Activated CD4-positive, alpha-beta T cell treated with anti-CD3 and anti-CD28 coated beads for 36 hours (primary cell): ENCODE measurements at regions not wholly inside any gene's neighbourhood (a gene's known extent, or its start where the extent isn't known, plus 50 kb on each side); places are given as distances from the start of the nearest gene placed in this dataset.
A peak's percentile ranks its signal among the peaks of the same experiment; 100 is the strongest.
"Not testable (repeated sequence)": the region's sequence is repeated elsewhere in the genome, so short reads cannot be mapped to it uniquely, and the experiment has no call there.

ENCODE experiments used
- ATAC-seq: fragments of 200-7000 bp; cut with Tn5 transposase; one replicate; pipeline ENCODE4 v1.10.0; 2021; ENCODE audit warnings: mild to moderate bottlenecking, moderate library complexity
- CTCF ChIA-PET: fragments of 350-600 bp; sonication (Branson Sonifier 250); formaldehyde crosslinking; loops from one replicate; lab custom pipeline; 2021; ENCODE audit warnings: antibody characterized with exemption; lab: Charles Lee
- POLR2A ChIA-PET: fragments of 350-600 bp; sonication (Branson Sonifier 250); formaldehyde crosslinking; loops from one replicate; lab custom pipeline; 2021; ENCODE audit warnings: antibody characterized with exemption, inconsistent platforms; lab: Charles Lee
- DNase-seq: peaks from one replicate; pipeline ENCODE4 v3.0.0-alpha.2; 2020
- H3K27ac Mint-ChIP-seq: one replicate; pipeline ENCODE4 v1.8.0; 2021; ENCODE audit warnings: mixed read lengths
- H3K27me3 Mint-ChIP-seq: one replicate; pipeline ENCODE4 v1.8.0; 2021; ENCODE audit warnings: mixed read lengths
- H3K36me3 Mint-ChIP-seq: one replicate; pipeline ENCODE4 v1.8.0; 2021; ENCODE audit warnings: low read depth, mixed read lengths
- H3K4me1 Mint-ChIP-seq: one replicate; pipeline ENCODE4 v1.8.0; 2021; ENCODE audit warnings: mixed read lengths
- H3K4me3 Mint-ChIP-seq: one replicate; pipeline ENCODE4 v1.8.0; 2021; ENCODE audit warnings: mild to moderate bottlenecking, moderate library complexity, mixed read lengths
- H3K9me3 Mint-ChIP-seq: one replicate; pipeline ENCODE4 v1.8.0; 2021; ENCODE audit warnings: low read depth, mixed read lengths
- intact Hi-C, 2 experiments: fragments of 100-400 bp; cut with DNase I in 1 of 2; cut with micrococcal nuclease in 1 of 2; formaldehyde crosslinking; loops; one replicate each; pipeline versions ENCODE4 v1.14.2 to v1.15.1; 2022 to 2024; cut with DNase I, micrococcal nuclease

DNA sequence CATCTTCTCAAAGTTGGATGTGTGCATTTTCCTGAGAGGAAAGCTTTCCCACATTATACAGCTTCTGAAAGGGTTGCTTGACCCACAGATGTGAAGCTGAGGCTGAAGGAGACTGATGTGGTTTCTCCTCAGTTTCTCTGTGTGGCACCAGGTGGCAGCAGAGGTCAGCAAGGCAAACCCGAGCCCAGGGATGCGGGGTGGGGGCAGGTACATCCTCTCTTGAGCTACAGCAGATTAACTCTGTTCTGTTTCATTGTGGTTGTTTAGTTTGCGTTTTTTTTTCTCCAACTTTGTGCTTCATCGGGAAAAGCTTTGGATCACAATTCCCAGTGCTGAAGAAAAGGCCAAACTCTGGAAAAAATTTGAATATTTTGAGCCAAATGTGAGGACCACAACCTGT, 360.2 kb downstream of the OR4F29 start:
- DNase-seq, POLR2A ChIA-PET, H3K27me3 Mint-ChIP-seq, H3K9me3 Mint-ChIP-seq, H3K27ac Mint-ChIP-seq, CTCF ChIA-PET, H3K4me3 Mint-ChIP-seq, H3K36me3 Mint-ChIP-seq, H3K4me1 Mint-ChIP-seq, intact Hi-C loops, ATAC-seq: not testable (repeated sequence)

- H3K36me3 Mint-ChIP-seq, POLR2A ChIA-PET, H3K27ac Mint-ChIP-seq, H3K4me3 Mint-ChIP-seq, DNase-seq, H3K9me3 Mint-ChIP-seq, ATAC-seq, H3K27me3 Mint-ChIP-seq, intact Hi-C loops, CTCF ChIA-PET, H3K4me1 Mint-ChIP-seq: not testable (repeated sequence)
These were observed 363.4 kb downstream of the OR4F29 start for GRCh38 chr1:88110-88509.

- H3K9me3 Mint-ChIP-seq, ATAC-seq, intact Hi-C loops, POLR2A ChIA-PET, CTCF ChIA-PET, H3K4me3 Mint-ChIP-seq, DNase-seq, H3K36me3 Mint-ChIP-seq, H3K27me3 Mint-ChIP-seq, H3K4me1 Mint-ChIP-seq, H3K27ac Mint-ChIP-seq: not testable (repeated sequence)
These were observed 372.3 kb downstream of the OR4F29 start for GRCh38 chr1:79152-79551.

- ATAC-seq, CTCF ChIA-PET, H3K4me1 Mint-ChIP-seq, intact Hi-C loops, H3K36me3 Mint-ChIP-seq, POLR2A ChIA-PET, H3K4me3 Mint-ChIP-seq, H3K9me3 Mint-ChIP-seq, H3K27me3 Mint-ChIP-seq, H3K27ac Mint-ChIP-seq, DNase-seq: not testable (repeated sequence)
These were observed 386.4 kb downstream of the OR4F29 start, which contains the start of gene OR4F5 for GRCh38 chr1:65119-65518. Gene OR4F5 (plus strand): TSS chr1:65419.

DNA sequence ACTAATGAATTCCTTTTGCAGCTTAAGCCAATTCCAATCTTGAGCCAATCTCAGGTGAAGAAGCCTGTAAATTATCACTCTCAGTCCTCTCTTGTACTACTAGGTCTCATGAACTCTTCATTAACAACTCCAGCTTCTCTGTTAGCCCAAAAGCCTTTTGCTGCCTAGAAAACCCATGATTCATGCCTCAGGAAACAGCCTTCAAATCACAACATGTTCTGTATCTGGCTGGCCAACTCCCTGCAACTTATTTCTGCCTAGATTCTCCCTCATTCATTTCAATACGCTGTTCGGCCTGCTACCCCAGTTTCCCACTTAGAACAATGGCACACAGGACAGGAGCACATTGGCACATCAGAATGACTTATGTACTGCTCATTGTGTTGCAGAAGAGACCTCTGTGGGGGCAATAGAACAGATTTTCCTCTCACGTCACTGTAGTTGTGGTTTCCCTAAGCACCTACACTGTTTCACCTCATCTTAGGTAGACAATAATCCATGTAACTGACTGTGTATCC, 395.4 kb downstream of the OR4F29 start:
- H3K36me3 Mint-ChIP-seq, H3K27ac Mint-ChIP-seq, DNase-seq, H3K9me3 Mint-ChIP-seq, H3K27me3 Mint-ChIP-seq, ATAC-seq, intact Hi-C loops, POLR2A ChIA-PET, H3K4me3 Mint-ChIP-seq, CTCF ChIA-PET, H3K4me1 Mint-ChIP-seq: not testable (repeated sequence)

GRCh38 chr1:53182-53581, 398.3 kb downstream of the OR4F29 start:
- intact Hi-C loops, POLR2A ChIA-PET, H3K9me3 Mint-ChIP-seq, H3K36me3 Mint-ChIP-seq, CTCF ChIA-PET, H3K4me1 Mint-ChIP-seq, H3K4me3 Mint-ChIP-seq, ATAC-seq, DNase-seq, H3K27me3 Mint-ChIP-seq, H3K27ac Mint-ChIP-seq: not testable (repeated sequence)

DNA sequence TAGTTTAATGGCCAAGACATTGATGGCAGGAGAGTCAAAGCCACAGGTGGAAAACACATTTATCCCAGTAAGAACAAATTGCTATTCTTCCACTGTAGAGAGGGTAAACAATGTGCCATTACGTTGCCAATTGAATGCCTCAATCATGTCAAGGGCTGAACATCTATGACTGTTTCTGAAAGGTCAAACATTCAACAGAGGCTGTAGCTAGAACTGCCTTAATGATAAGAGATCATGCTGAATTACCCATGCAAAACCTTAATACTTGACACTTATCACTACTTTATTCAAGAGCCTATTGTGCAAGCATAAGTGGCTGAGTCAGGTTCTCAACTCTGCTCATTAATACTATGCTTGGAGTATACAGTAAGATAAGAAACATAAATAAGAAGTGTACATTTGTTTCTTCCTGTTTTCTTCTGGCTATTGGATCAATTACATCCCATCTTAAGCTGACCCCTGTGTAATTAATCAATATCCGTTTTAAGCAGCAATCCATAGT, 409.5 kb downstream of the OR4F29 start:
- ATAC-seq, intact Hi-C loops, H3K4me3 Mint-ChIP-seq, DNase-seq, H3K36me3 Mint-ChIP-seq, H3K9me3 Mint-ChIP-seq, CTCF ChIA-PET, POLR2A ChIA-PET, H3K27ac Mint-ChIP-seq, H3K27me3 Mint-ChIP-seq, H3K4me1 Mint-ChIP-seq: not testable (repeated sequence)

DNA sequence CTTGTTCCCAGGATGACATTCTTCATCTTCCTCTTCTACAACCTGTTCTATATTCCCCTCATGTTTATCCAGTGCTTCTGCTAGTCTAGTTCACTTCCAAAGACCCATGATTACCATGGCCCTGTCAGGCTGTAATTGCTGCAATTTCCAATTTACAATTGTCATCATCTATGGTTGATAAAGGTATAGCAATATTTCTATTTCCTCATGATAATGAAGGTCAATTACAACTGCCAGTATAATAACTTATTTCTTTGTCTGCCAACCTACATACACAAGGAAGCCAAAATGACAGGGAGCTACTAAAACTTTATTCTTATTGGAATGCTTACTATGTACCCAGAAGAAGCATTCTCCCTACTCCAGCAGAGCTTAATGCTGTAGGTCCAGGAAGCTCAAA, 410.3 kb downstream of the OR4F29 start:
- ATAC-seq, H3K27me3 Mint-ChIP-seq, H3K9me3 Mint-ChIP-seq, DNase-seq, CTCF ChIA-PET, H3K4me3 Mint-ChIP-seq, POLR2A ChIA-PET, H3K4me1 Mint-ChIP-seq, H3K27ac Mint-ChIP-seq, H3K36me3 Mint-ChIP-seq, intact Hi-C loops: not testable (repeated sequence)

- H3K27me3 Mint-ChIP-seq, H3K4me1 Mint-ChIP-seq, H3K4me3 Mint-ChIP-seq, H3K27ac Mint-ChIP-seq, POLR2A ChIA-PET, H3K9me3 Mint-ChIP-seq, H3K36me3 Mint-ChIP-seq, CTCF ChIA-PET, ATAC-seq, intact Hi-C loops: not testable (repeated sequence)
- DNase-seq, result peak; percentile 40
These were observed 422.3 kb downstream of the OR4F29 start for GRCh38 chr1:29183-29582.

- H3K36me3 Mint-ChIP-seq, H3K4me3 Mint-ChIP-seq, H3K27ac Mint-ChIP-seq, H3K9me3 Mint-ChIP-seq, H3K4me1 Mint-ChIP-seq, POLR2A ChIA-PET, ATAC-seq, CTCF ChIA-PET, H3K27me3 Mint-ChIP-seq, intact Hi-C loops, DNase-seq: not testable (repeated sequence)
These were observed 434.2 kb downstream of the OR4F29 start for GRCh38 chr1:17298-17697.

DNA sequence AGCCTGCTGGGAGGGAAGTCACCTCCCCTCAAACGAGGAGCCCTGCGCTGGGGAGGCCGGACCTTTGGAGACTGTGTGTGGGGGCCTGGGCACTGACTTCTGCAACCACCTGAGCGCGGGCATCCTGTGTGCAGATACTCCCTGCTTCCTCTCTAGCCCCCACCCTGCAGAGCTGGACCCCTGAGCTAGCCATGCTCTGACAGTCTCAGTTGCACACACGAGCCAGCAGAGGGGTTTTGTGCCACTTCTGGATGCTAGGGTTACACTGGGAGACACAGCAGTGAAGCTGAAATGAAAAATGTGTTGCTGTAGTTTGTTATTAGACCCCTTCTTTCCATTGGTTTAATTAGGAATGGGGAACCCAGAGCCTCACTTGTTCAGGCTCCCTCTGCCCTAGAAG, 435.5 kb downstream of the OR4F29 start:
- ATAC-seq, H3K4me1 Mint-ChIP-seq, H3K27me3 Mint-ChIP-seq, H3K27ac Mint-ChIP-seq, H3K36me3 Mint-ChIP-seq, POLR2A ChIA-PET, CTCF ChIA-PET, H3K9me3 Mint-ChIP-seq, intact Hi-C loops, H3K4me3 Mint-ChIP-seq: not testable (repeated sequence)
- DNase-seq, result peak; percentile 8

- ATAC-seq, CTCF ChIA-PET, H3K4me1 Mint-ChIP-seq, H3K27me3 Mint-ChIP-seq, H3K36me3 Mint-ChIP-seq, H3K27ac Mint-ChIP-seq, POLR2A ChIA-PET, H3K4me3 Mint-ChIP-seq, intact Hi-C loops, H3K9me3 Mint-ChIP-seq: not testable (repeated sequence)
- DNase-seq, result peak; percentile 13
These were observed 441.3 kb downstream of the OR4F29 start for GRCh38 chr1:9941-10717.
